Kidney glomerular epithelial cell (primary cell): ENCODE measurements at regions not wholly inside any gene's neighbourhood (a gene's known extent, or its start where the extent isn't known, plus 50 kb on each side); places are given as distances from the start of the nearest gene placed in this dataset.
"Not testable (repeated sequence)": the region's sequence is repeated elsewhere in the genome, so short reads cannot be mapped to it uniquely, and the experiment has no call there.

Source experiments
- DNase-seq: peaks from one replicate; lab custom pipeline; 2025; lab: John Stamatoyannopoulos, UW

- DNase-seq: no peak
Measured at GRCh38 chr1:22332424-22332717, 119.3 kb upstream of the ZBTB40 start.

- no peak for DNase-seq
Measured at GRCh38 chr1:22332795-22333499, 118.7 kb upstream of the ZBTB40 start.

GRCh38 chr1:22333516-22334121, 118.0 kb upstream of the ZBTB40 start:
- DNase-seq: no peak

- DNase-seq: no peak
Measured at GRCh38 chr1:22334860-22335550, 116.6 kb upstream of the ZBTB40 start.

- not testable (repeated sequence) for DNase-seq
Measured at GRCh38 chr1:22336274-22336673, 115.4 kb upstream of the ZBTB40 start.

- not testable (repeated sequence) for DNase-seq
Measured at GRCh38 chr1:22336696-22337545, 114.7 kb upstream of the ZBTB40 start.

GRCh38 chr1:22338071-22338765, 113.4 kb upstream of the ZBTB40 start:
- DNase-seq: no peak

- no peak for DNase-seq
Measured at GRCh38 chr1:22339237-22339636, 112.4 kb upstream of the ZBTB40 start.

- DNase-seq: no peak
Measured at GRCh38 chr1:22340066-22340465, 111.6 kb upstream of the ZBTB40 start.

- DNase-seq: no peak
Measured at GRCh38 chr1:22340873-22341272, 110.8 kb upstream of the ZBTB40 start.

- no peak for DNase-seq
Measured at GRCh38 chr1:22341791-22342605, 109.7 kb upstream of the ZBTB40 start.

GRCh38 chr1:22342734-22343191, 108.9 kb upstream of the ZBTB40 start:
- no peak for DNase-seq

- DNase-seq: no peak
Measured at GRCh38 chr1:22343456-22344328, 108.0 kb upstream of the ZBTB40 start.

GRCh38 chr1:22344329-22344630, 107.4 kb upstream of the ZBTB40 start:
- DNase-seq: no peak

- no peak for DNase-seq
Measured at GRCh38 chr1:22344851-22345560, 106.6 kb upstream of the ZBTB40 start.

GRCh38 chr1:22347854-22348760, 103.5 kb upstream of the ZBTB40 start:
- DNase-seq: no peak

- DNase-seq: no peak
Measured at GRCh38 chr1:22349362-22350043, 102.1 kb upstream of the ZBTB40 start.
